ENCODE measurements at regions not wholly inside any gene's neighbourhood (a gene's known extent, or its start where the extent isn't known, plus 50 kb on each side); places are given as distances from the start of the nearest gene placed in this dataset.

DNA sequence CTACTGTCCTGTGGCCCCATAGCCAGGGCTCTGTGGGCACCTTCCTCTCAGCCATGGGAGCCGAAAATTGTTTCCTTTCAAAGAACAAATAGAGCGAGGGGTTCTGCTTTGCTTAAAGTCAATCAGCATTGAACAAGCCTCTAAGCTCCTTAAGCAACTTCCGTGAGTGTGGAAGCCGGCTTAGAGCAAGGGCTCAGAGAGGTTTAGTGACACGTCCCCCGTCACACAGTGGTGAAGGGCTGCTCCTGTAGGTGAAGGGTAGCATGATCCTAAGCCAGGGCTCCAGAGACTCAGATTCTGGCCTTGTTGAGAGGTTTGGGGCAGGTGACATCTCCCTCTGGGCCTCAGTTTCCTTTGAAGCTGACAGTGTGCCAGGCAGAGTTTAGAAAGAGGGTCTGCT lies 94.0 kb upstream of the WNT4 start:
- TF ChIP-seq, protein P1, sequence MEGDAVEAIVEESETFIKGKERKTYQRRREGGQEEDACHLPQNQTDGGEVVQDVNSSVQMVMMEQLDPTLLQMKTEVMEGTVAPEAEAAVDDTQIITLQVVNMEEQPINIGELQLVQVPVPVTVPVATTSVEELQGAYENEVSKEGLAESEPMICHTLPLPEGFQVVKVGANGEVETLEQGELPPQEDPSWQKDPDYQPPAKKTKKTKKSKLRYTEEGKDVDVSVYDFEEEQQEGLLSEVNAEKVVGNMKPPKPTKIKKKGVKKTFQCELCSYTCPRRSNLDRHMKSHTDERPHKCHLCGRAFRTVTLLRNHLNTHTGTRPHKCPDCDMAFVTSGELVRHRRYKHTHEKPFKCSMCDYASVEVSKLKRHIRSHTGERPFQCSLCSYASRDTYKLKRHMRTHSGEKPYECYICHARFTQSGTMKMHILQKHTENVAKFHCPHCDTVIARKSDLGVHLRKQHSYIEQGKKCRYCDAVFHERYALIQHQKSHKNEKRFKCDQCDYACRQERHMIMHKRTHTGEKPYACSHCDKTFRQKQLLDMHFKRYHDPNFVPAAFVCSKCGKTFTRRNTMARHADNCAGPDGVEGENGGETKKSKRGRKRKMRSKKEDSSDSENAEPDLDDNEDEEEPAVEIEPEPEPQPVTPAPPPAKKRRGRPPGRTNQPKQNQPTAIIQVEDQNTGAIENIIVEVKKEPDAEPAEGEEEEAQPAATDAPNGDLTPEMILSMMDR (IDR thresholded peaks at IDR 0.05; ENCODE audit: low read depth, low read length, missing control alignments) = no peak
- H3K27ac ChIP-seq = no peak overlapping the region
- in situ Hi-C loops (cut with HindIII; ENCODE audit: low pct_ligation_motif_present, low sequenced_read_pairs) = no loop called here

DNA sequence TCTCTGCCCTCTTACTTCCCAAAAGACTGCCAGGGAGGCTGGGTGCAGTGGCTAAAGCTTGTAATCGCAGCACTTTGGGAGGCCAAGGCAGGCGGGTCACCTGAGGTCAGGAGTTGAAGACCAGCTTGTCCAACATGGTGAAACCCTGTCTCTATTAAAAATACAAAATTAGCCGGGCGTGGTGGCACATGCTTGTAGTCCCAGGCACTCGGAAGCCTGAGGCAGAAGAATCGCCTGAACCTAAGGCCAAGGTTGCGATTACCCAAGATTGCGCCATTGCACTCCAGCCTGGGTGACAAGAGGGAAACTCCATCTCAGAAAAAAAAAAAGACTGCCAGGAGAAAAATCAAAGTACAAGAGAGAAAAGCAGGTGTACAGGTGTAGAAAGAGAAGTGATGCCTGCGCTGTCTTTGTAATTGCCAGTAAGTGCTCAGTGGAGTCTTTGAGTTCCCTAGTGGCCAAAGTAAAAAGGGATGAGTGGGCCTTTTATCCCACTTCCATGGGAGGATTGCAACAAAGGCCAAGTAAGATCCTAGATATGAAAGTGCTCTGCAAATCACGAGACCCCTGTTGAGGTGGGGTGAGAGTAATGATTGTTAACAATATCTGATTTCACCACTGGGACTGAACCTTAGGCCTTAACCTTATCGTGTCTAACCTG lies 94.7 kb upstream of the WNT4 start:
- Histone ChIP-seq H3K27me3 (replicated peaks) (peaks cover 24% of the 10 kb centered on the region), H3K27ac (no peak overlapping the region), H3K4me3 (ENCODE audit: low read depth, low read length) (no peak overlapping the region), H3K36me3 (replicated peaks) (no peaks in the 10 kb centered on the region)
- TF ChIP-seq, protein P1 (IDR thresholded peaks at IDR 0.05; ENCODE audit: low read depth, low read length, missing control alignments) = no peak
- DNase-seq = no peak
- in situ Hi-C loops (cut with HindIII; ENCODE audit: low pct_ligation_motif_present, low sequenced_read_pairs) = no loop called here

More for the DNA sequence above, 94.0 kb upstream of the WNT4 start:
- Histone ChIP-seq H3K36me3 (replicated peaks) (no peaks in the 10 kb centered on the region), H3K27me3 (replicated peaks) (peaks cover 29% of the 10 kb centered on the region), H3K4me3 (ENCODE audit: low read depth, low read length) (no peak overlapping the region)
- DNase-seq = no peak

DNA sequence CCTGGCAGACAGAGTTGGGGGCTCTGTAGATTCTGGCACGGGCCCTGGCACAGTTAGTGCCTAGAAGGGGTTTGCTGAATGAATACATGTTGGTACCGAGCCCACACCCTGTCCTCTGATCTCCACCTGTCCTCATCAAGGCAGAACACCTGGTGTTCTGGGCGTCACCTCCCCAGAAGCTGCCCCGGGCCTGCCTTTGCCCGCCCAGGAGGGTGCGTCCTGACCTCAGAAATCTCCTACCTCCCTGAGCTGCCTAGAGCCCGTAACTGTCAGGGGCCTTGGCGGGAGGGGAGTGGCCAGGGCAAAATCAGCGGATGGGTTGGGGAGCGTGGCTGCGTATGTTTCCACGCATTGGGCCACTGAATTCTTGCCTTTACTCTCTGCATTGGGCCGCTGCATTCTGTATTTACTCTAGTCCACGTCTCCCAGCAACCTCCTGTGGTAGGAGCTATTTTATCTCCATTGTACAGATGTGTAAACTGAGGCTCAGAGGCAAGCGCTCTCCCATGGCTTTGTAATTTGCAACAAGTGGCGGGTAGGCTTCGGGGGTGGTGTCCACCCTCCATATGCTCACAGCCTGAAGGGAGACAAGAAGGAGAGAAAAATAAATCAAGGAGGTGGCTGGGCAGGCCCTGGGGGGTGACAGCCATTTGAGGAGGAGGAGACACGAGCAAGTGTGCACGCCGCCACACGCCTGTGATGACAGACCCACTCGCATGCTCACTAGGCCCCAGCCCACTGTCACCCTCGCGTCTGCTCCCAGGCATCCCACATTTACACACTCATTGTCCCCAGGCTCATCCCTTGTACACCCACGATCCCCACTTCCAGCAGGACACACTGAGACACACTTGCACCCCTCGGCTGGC lies 95.7 kb upstream of the WNT4 start:
- in situ Hi-C loops (cut with HindIII; ENCODE audit: low pct_ligation_motif_present, low sequenced_read_pairs) = no loop called here
- DNase-seq = no peak
- Histone ChIP-seq H3K36me3 (replicated peaks) (no peaks in the 10 kb centered on the region), H3K4me3 (ENCODE audit: low read depth, low read length) (no peak overlapping the region), H3K27ac (no peak overlapping the region), H3K27me3 (replicated peaks) (peaks cover 23% of the 10 kb centered on the region)
- TF ChIP-seq, protein P1 (IDR thresholded peaks at IDR 0.05; ENCODE audit: low read depth, low read length, missing control alignments) = no peak

DNA sequence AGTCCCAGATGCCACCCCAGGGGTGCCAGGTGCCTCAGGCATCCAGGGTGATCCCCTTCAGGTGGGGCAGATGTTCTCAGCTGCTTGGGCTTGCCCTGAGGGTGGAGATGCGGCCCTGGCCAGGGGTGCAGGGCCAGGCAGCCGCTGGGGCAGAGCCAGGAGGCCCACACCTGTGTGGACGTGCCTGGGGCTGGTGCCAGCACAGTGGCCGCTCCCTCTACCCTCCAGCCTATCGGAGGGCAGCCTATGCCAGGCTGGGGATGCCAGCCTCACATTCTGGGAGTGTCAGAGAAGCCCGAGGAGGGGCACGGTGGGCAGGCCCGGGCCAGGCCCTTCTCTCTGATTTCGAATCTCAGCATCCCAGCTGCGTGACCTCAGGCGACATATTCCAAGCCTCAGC lies 96.5 kb upstream of the WNT4 start:
- in situ Hi-C loops (cut with HindIII; ENCODE audit: low pct_ligation_motif_present, low sequenced_read_pairs) = no loop called here
- Histone ChIP-seq H3K27me3 (replicated peaks) (peaks cover 16% of the 10 kb centered on the region), H3K36me3 (replicated peaks) (no peaks in the 10 kb centered on the region), H3K4me3 (ENCODE audit: low read depth, low read length) (no peak overlapping the region), H3K27ac (no peak overlapping the region)
- no peak for DNase-seq
- TF ChIP-seq, protein P1 (IDR thresholded peaks at IDR 0.05; ENCODE audit: low read depth, low read length, missing control alignments) = no peak

DNA sequence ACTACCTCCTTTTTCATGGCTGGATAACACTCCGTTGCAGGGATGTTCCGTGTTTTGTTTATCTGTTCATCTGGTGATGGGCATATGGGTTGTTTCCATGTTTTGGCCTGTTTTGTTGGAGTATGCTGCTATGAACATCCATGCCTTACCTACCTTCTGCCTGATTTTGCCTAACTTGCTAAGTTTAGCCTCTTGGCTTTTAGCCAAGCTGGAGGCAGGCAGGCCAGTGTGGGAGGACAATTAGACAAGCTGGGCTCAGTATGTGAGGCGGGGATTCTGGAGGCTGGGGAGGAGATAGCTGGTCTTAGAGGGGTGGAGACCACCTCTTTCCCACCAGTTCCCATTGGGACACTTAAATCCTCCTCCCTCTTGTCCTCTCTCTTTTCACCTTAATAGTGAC lies 98.4 kb upstream of the WNT4 start:
- no peak overlapping the region for H3K4me3 ChIP-seq (ENCODE audit: low read depth, low read length)
- H3K36me3 ChIP-seq (replicated peaks) = no peaks in the 10 kb centered on the region
- in situ Hi-C loops (cut with HindIII; ENCODE audit: low pct_ligation_motif_present, low sequenced_read_pairs) = no loop called here
- no peak for DNase-seq
- H3K27ac ChIP-seq = no peak overlapping the region
- TF ChIP-seq, protein P1 (IDR thresholded peaks at IDR 0.05; ENCODE audit: low read depth, low read length, missing control alignments) = no peak
- H3K27me3 ChIP-seq (replicated peaks) = peaks cover 5% of the 10 kb centered on the region
